Heart right ventricle (tissue), 16 donors: ENCODE measurements at regions not wholly inside any gene's neighbourhood (a gene's known extent, or its start where the extent isn't known, plus 50 kb on each side); places are given as distances from the start of the nearest gene placed in this dataset.

Experiments
- ATAC-seq, 8 donors: fragments of 200-7000 bp; cut with Tn5 transposase; one replicate each; pipeline ENCODE4 v1.9.1; 2020; ENCODE audit warnings: mild to moderate bottlenecking in 8 of 8, moderate library complexity in 8 of 8, moderate number of reproducible peaks in 1 of 8
- DNase-seq, 2 donors: peaks; one replicate each; pipeline ENCODE4 v3.0.0-alpha.2; 2020
- H3K27ac ChIP-seq, 10 donors: fragments of 200-600 bp; sonication (generic) in 2 of 10; one replicate each; pipeline versions ENCODE4 v1.5.0 to v1.8.0; 2020 to 2022; ENCODE audit warnings: mild to moderate bottlenecking in 3 of 10
- H3K27me3 ChIP-seq, 7 donors: fragments of 200-600 bp; one replicate each; pipeline ENCODE4 v1.8.0; 2021 to 2022; ENCODE audit warnings: mild to moderate bottlenecking in 2 of 7
- H3K36me3 ChIP-seq, 9 donors: fragments of 200-600 bp; sonication (generic) in 1 of 9; one replicate each; pipeline versions ENCODE4 v1.5.0 to v1.8.0; 2020 to 2022; ENCODE audit warnings: mild to moderate bottlenecking in 2 of 9
- H3K4me1 ChIP-seq, 9 donors: fragments of 200-600 bp; sonication (generic) in 1 of 9; one replicate each; pipeline versions ENCODE4 v1.5.0 to v1.8.0; 2020 to 2022; ENCODE audit warnings: mild to moderate bottlenecking in 4 of 9
- H3K4me3 ChIP-seq, 10 donors: fragments of 200-600 bp; sonication (generic) in 2 of 10; one replicate each; pipeline versions ENCODE4 v1.5.0 to v1.8.0; 2020 to 2022; ENCODE audit warnings: mild to moderate bottlenecking in 7 of 10, moderate library complexity in 2 of 10
- H3K9me3 ChIP-seq, 11 donors: fragments of 200-600 bp in 10 of 11; sonication (generic) in 2 of 11; one replicate each; pipeline versions ENCODE4 v1.5.0 to v1.8.0; 2013 to 2022; ENCODE audit warnings: mild to moderate bottlenecking in 2 of 11, control low read depth in 1 of 11, moderate library complexity in 1 of 11
- CTCF ChIP-seq, 9 donors: fragments of 200-600 bp; sonication (generic) in 2 of 9; IDR thresholded peaks; one replicate each; pipeline versions ENCODE4 v1.5.0 to v1.8.0; 2021 to 2022; ENCODE audit warnings: antibody characterized with exemption in 9 of 9, mild to moderate bottlenecking in 5 of 9, moderate library complexity in 1 of 9
- WGBS, 2 donors: extraction: QIAGEN DNeasy Blood & Tissue Kit; methylation state at CpG; one replicate each; pipeline ENCODE4 v1.1.7; 2013; ENCODE audit warnings: inconsistent platforms in 1 of 2; 5-methylcytosine and 5-hydroxymethylcytosine counted together
- intact Hi-C, 10 donors: fragments of 100-400 bp; cut with DNase I; formaldehyde crosslinking; loops; one replicate each; pipeline versions ENCODE4 v1.11.1 to v1.14.2; 2022
- donor health status: Arrhythmogenic right ventricular cardiomyopathy.
- donor health status: ischemic (EF 13 %, LVEDD 7.1; RV severe dilation, severe dysfunction).
- donor health status: healthy with polysubstance abuse.
- donor health status: DM: no; HTN: yes; CAD: no.
- donor health status: DM: no; HTN: no; CAD: no.
- donor health status: ischemic (EF 25% LVEDD 6.9; RV normal size, moderate dysfunction).
- donor health status: ischemic (EF 25% LVEDD 5.7; RV mildly dilated, moderate dysfunction).
- donor health status: healthy.
- donor health status: DM: yes; HTN: yes; CAD: no.
- donor health status: Ischemic cardiomyopathy.
- donor health status: ischemic (EF 35%, LVEDD 5.7; RV mildly dilated, moderate dysfunction).
- donor health status: nonischemic (EF 11% LVEDD 7.7; RV severe dilation, severe dysfunction).
- donor health status: DM: yes; HTN: yes; CAD: no.
- donor health status: PGD.
- donor health status: ischemic (EF 29% LVEDD 5.4; RV normal size, mild dysfunction).
- donor health status: nonischemic (EF 23%, LVEDD 6.1; RV moderate dilation, normal function).

GRCh38 chr6:21504790-21505189, 88.8 kb upstream of the SOX4 start:
- 88 to 89% methylated on average over 6 of the region's 6 CpGs for WGBS, 2 donors
- peaks cover 0 to 3% (median 0%) of the 10 kb centered on the region in 11 donors for H3K9me3 ChIP-seq
- intact Hi-C loops, result no loop called here
- no peak overlapping the region for H3K4me3 ChIP-seq
- ATAC-seq (no peak), DNase-seq (no peak)
- no peaks in the 10 kb centered on the region for H3K27me3 ChIP-seq
- no peaks in the 10 kb centered on the region for H3K36me3 ChIP-seq
- TF ChIP-seq CTCF (IDR thresholded peaks at IDR 0.05), result no peak
- peaks cover 0 to 4% (median 0%) of the 10 kb centered on the region in 9 donors for H3K4me1 ChIP-seq
- H3K27ac ChIP-seq, result no peak overlapping the region

GRCh38 chr6:21505574-21505990, 88.0 kb upstream of the SOX4 start:
- Histone ChIP-seq H3K36me3 (no peaks in the 10 kb centered on the region), H3K9me3 (peaks cover 0 to 3% (median 0%) of the 10 kb centered on the region in 11 donors), H3K27ac (no peak overlapping the region), H3K27me3 (no peaks in the 10 kb centered on the region), H3K4me3 (no peak overlapping the region), H3K4me1 (no peaks in the 10 kb centered on the region)
- TF ChIP-seq CTCF (IDR thresholded peaks at IDR 0.05), result no peak
- WGBS, 2 donors, result 95 to 99% methylated on average over 5 of the region's 5 CpGs
- DNase-seq, result no peak
- intact Hi-C loops, result no loop called here
- ATAC-seq, result no peak

- Histone ChIP-seq H3K4me1 (no peaks in the 10 kb centered on the region), H3K4me3 (no peak overlapping the region), H3K27me3 (no peaks in the 10 kb centered on the region), H3K27ac (no peak overlapping the region), H3K36me3 (no peaks in the 10 kb centered on the region), H3K9me3 (peaks cover 0 to 3% (median 0%) of the 10 kb centered on the region in 11 donors)
- WGBS, 2 donors, result 91 to 98% methylated on average over 4 of the region's 4 CpGs
- ATAC-seq (no peak), DNase-seq (no peak)
- intact Hi-C loops, result no loop called here
- TF ChIP-seq CTCF (IDR thresholded peaks at IDR 0.05), result no peak
Measured at GRCh38 chr6:21506126-21506525, 87.4 kb upstream of the SOX4 start.

- no peaks in the 10 kb centered on the region for H3K4me1 ChIP-seq
- H3K27me3 ChIP-seq, result no peaks in the 10 kb centered on the region
- ATAC-seq (no peak), DNase-seq (no peak)
- no peak overlapping the region for H3K4me3 ChIP-seq
- H3K9me3 ChIP-seq, result peaks cover 0 to 3% (median 0%) of the 10 kb centered on the region in 11 donors
- no peak for TF ChIP-seq CTCF (IDR thresholded peaks at IDR 0.05)
- intact Hi-C loops, result no loop called here
- H3K36me3 ChIP-seq, result no peaks in the 10 kb centered on the region
- H3K27ac ChIP-seq, result no peak overlapping the region
- 71 to 82% methylated on average over 2 of the region's 2 CpGs for WGBS, 2 donors
Measured at GRCh38 chr6:21507811-21508210, 85.7 kb upstream of the SOX4 start.
